ENCODE measurements at regions not wholly inside any gene's neighbourhood (a gene's known extent, or its start where the extent isn't known, plus 50 kb on each side); places are given as distances from the start of the nearest gene placed in this dataset.

DNA sequence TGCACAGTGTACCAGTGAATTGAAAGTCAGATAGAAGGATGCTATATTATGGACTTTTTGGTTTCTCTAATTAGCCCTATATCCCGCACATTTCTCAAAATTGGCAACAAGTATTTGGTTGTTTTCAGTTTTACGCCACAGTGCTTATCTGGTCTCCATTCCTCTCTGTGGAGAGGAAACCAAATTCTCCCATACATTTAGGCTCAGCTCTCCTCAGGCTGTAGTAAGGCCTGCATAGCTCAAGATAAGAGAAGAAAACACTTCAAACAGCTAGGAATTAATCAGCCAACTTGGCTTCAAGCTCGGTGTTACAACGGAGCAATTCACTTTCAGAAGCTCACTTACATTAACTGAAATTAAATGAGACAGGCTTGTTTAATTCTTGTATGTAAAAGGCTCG, 263.2 kb downstream of the PDHA2 start:
- Mint-ChIP-seq H3K4me3 (no peak overlapping the region), H3K9me3 (ENCODE audit: low read depth) (no peaks in the 10 kb centered on the region), H3K36me3 (ENCODE audit: low read depth) (no peaks in the 10 kb centered on the region), H3K27me3 (no peaks in the 10 kb centered on the region), H3K27ac (no peak overlapping the region), H3K4me1 (no peaks in the 10 kb centered on the region)
- POLR2A ChIA-PET: no interaction called here
- intact Hi-C loops (cut with DNase I, micrococcal nuclease): no loop called here
- no peak for ATAC-seq
- CTCF ChIA-PET: no interaction called here
- no peak for DNase-seq

- Mint-ChIP-seq H3K9me3 (ENCODE audit: low read depth) (peaks cover 6% of the 10 kb centered on the region), H3K4me3 (no peak overlapping the region), H3K27me3 (no peaks in the 10 kb centered on the region), H3K4me1 (no peaks in the 10 kb centered on the region), H3K27ac (no peak overlapping the region), H3K36me3 (ENCODE audit: low read depth) (no peaks in the 10 kb centered on the region)
- DNase-seq (no peak), ATAC-seq (no peak)
- ChIA-PET CTCF (no interaction called here), POLR2A (no interaction called here)
- intact Hi-C loops (cut with DNase I, micrococcal nuclease): no loop called here
Measured at GRCh38 chr4:96108146-96108545, 268.3 kb downstream of the PDHA2 start.

GRCh38 chr4:96112631-96113030, 272.7 kb downstream of the PDHA2 start:
- peaks cover 6% of the 10 kb centered on the region for H3K9me3 Mint-ChIP-seq (ENCODE audit: low read depth)
- H3K27ac Mint-ChIP-seq: no peak overlapping the region
- CTCF ChIA-PET: no interaction called here
- no peak overlapping the region for H3K4me3 Mint-ChIP-seq
- POLR2A ChIA-PET: no interaction called here
- DNase-seq: no peak
- H3K4me1 Mint-ChIP-seq: no peaks in the 10 kb centered on the region
- intact Hi-C loops (cut with DNase I, micrococcal nuclease): no loop called here
- H3K36me3 Mint-ChIP-seq (ENCODE audit: low read depth): no peaks in the 10 kb centered on the region
- ATAC-seq: no peak
- no peaks in the 10 kb centered on the region for H3K27me3 Mint-ChIP-seq

- no peak overlapping the region for H3K27ac Mint-ChIP-seq
- POLR2A ChIA-PET: no interaction called here
- no peak overlapping the region for H3K4me3 Mint-ChIP-seq
- peaks cover 5% of the 10 kb centered on the region for H3K9me3 Mint-ChIP-seq (ENCODE audit: low read depth)
- no peaks in the 10 kb centered on the region for H3K4me1 Mint-ChIP-seq
- no peaks in the 10 kb centered on the region for H3K27me3 Mint-ChIP-seq
- CTCF ChIA-PET: no interaction called here
- intact Hi-C loops (cut with DNase I, micrococcal nuclease): no loop called here
- no peaks in the 10 kb centered on the region for H3K36me3 Mint-ChIP-seq (ENCODE audit: low read depth)
- ATAC-seq (no peak), DNase-seq (no peak)
Measured at GRCh38 chr4:96120206-96120605, 280.3 kb downstream of the PDHA2 start.

GRCh38 chr4:96126227-96126626, 286.3 kb downstream of the PDHA2 start:
- Mint-ChIP-seq H3K4me1 (no peaks in the 10 kb centered on the region), H3K36me3 (ENCODE audit: low read depth) (no peaks in the 10 kb centered on the region), H3K9me3 (ENCODE audit: low read depth) (peaks cover 5% of the 10 kb centered on the region), H3K27me3 (no peaks in the 10 kb centered on the region), H3K27ac (no peak overlapping the region), H3K4me3 (no peak overlapping the region)
- no peak for DNase-seq
- ChIA-PET POLR2A (no interaction called here), CTCF (no interaction called here)
- intact Hi-C loops (cut with DNase I, micrococcal nuclease): no loop called here
- ATAC-seq: no peak

DNA sequence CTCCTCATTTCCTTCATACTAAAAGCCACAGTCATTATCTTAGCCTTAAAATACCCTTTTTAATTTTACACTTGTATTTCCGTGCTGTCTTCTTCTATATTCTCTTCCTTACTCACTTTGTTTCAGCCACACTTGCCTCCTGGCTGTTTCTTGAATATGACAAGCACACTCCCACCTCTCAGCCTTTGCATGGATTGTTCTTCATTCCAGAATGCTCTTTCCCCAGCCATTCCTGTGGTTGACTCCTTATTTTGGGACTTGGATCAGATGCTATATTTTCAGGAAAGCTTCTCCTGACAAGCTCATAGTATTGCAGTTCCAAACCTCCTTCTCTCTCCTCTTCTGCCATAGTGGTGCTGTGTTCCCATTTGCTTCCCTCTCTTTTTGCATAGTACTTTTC, 291.3 kb downstream of the PDHA2 start:
- Mint-ChIP-seq H3K9me3 (ENCODE audit: low read depth) (no peaks in the 10 kb centered on the region), H3K27ac (no peak overlapping the region), H3K27me3 (no peaks in the 10 kb centered on the region), H3K4me3 (no peak overlapping the region), H3K36me3 (ENCODE audit: low read depth) (no peaks in the 10 kb centered on the region), H3K4me1 (no peaks in the 10 kb centered on the region)
- ChIA-PET CTCF (no interaction called here), POLR2A (no interaction called here)
- intact Hi-C loops (cut with DNase I, micrococcal nuclease): no loop called here
- DNase-seq (no peak), ATAC-seq (no peak)

- POLR2A ChIA-PET: no interaction called here
- Mint-ChIP-seq H3K4me3 (no peak overlapping the region), H3K36me3 (ENCODE audit: low read depth) (no peaks in the 10 kb centered on the region), H3K9me3 (ENCODE audit: low read depth) (no peaks in the 10 kb centered on the region), H3K4me1 (no peaks in the 10 kb centered on the region), H3K27ac (no peak overlapping the region), H3K27me3 (no peaks in the 10 kb centered on the region)
- ATAC-seq (no peak), DNase-seq (no peak)
- intact Hi-C loops (cut with DNase I, micrococcal nuclease): no loop called here
- CTCF ChIA-PET: no interaction called here
Measured at GRCh38 chr4:96134806-96135205, 294.9 kb downstream of the PDHA2 start.

DNA sequence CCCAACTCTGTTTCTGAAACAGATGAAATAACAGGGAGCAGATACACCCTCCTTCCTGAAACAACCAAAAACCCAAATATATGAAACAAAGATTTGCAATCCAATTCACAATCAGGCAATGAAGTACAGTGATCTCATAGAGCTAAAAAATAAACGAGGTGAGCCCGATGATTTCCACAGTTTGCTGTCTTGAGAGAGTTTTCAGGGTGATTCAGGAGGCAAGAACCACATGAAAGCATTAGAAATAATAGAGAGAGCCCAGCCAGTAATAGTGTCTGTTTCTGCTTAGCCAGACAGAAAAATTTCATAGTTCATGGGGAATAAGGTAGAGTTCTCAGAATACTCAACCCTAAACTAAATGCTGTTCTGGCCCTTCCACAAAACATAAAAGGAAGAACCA, 296.2 kb downstream of the PDHA2 start:
- no peak for DNase-seq
- no peak overlapping the region for H3K4me3 Mint-ChIP-seq
- CTCF ChIA-PET: no interaction called here
- intact Hi-C loops (cut with DNase I, micrococcal nuclease): no loop called here
- no peaks in the 10 kb centered on the region for H3K36me3 Mint-ChIP-seq (ENCODE audit: low read depth)
- no peaks in the 10 kb centered on the region for H3K9me3 Mint-ChIP-seq (ENCODE audit: low read depth)
- no peaks in the 10 kb centered on the region for H3K27me3 Mint-ChIP-seq
- POLR2A ChIA-PET: no interaction called here
- no peaks in the 10 kb centered on the region for H3K4me1 Mint-ChIP-seq
- ATAC-seq: no peak
- H3K27ac Mint-ChIP-seq: no peak overlapping the region

DNA sequence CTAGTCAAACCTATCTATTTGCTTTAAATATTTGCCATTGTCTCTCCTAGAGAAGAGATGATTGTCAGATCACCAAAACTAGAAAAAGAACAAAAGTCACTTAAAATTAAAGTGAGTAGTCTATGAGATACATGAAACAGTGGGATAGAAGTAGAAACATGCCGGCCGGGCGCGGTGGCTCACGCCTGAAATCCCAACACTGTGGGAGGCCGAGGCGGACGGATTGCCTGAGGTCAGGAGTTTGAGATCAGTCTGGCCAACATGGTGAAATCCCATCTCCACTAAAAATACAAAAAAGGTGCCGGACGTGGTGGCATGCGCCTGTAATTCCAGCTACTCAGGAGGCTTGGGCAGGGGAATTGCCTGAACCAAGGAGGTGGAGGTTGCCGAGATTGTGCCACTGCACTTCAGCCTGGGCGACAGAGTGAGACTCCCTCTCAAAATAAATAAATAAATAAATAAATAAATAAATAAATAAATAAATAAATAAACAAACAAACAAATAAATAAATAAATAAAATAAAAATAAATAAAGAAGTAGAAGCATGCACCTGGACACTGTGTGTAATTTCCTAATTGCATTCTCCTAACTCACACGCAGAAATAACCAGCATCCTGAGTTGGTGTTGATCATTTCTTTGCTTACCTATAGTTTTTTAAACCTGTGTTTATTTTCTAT, 299.5 kb downstream of the PDHA2 start:
- Mint-ChIP-seq H3K4me1 (no peaks in the 10 kb centered on the region), H3K27me3 (no peaks in the 10 kb centered on the region), H3K4me3 (no peak overlapping the region), H3K36me3 (ENCODE audit: low read depth) (no peaks in the 10 kb centered on the region), H3K27ac (no peak overlapping the region), H3K9me3 (ENCODE audit: low read depth) (no peaks in the 10 kb centered on the region)
- ATAC-seq: no peak
- ChIA-PET CTCF (no interaction called here), POLR2A (no interaction called here)
- DNase-seq: no peak
- intact Hi-C loops (cut with DNase I, micrococcal nuclease): no loop called here

- DNase-seq: no peak
- H3K4me3 Mint-ChIP-seq: no peak overlapping the region
- ChIA-PET CTCF (no interaction called here), POLR2A (no interaction called here)
- no peaks in the 10 kb centered on the region for H3K9me3 Mint-ChIP-seq (ENCODE audit: low read depth)
- ATAC-seq: no peak
- no peaks in the 10 kb centered on the region for H3K27me3 Mint-ChIP-seq
- intact Hi-C loops (cut with DNase I, micrococcal nuclease): no loop called here
- H3K36me3 Mint-ChIP-seq (ENCODE audit: low read depth): no peaks in the 10 kb centered on the region
- H3K4me1 Mint-ChIP-seq: no peaks in the 10 kb centered on the region
- no peak overlapping the region for H3K27ac Mint-ChIP-seq
Measured at GRCh38 chr4:96145601-96146000, 305.7 kb downstream of the PDHA2 start.

- H3K4me3 Mint-ChIP-seq: no peak overlapping the region
- no peaks in the 10 kb centered on the region for H3K4me1 Mint-ChIP-seq
- H3K9me3 Mint-ChIP-seq (ENCODE audit: low read depth): no peaks in the 10 kb centered on the region
- intact Hi-C loops (cut with DNase I, micrococcal nuclease): no loop called here
- no peak overlapping the region for H3K27ac Mint-ChIP-seq
- DNase-seq (no peak), ATAC-seq (no peak)
- CTCF ChIA-PET: interaction anchor here (0.5 kb wide), 1 partner anchor 48 kb away, joined by 3 read pairs; no protein-coding TSS in a partner anchor
- POLR2A ChIA-PET: interaction anchor here (0.6 kb wide), 1 partner anchor 272 kb away, joined by 3 read pairs; no protein-coding TSS in a partner anchor
- no peaks in the 10 kb centered on the region for H3K36me3 Mint-ChIP-seq (ENCODE audit: low read depth)
- no peaks in the 10 kb centered on the region for H3K27me3 Mint-ChIP-seq
Measured at GRCh38 chr4:96146686-96147085, 306.8 kb downstream of the PDHA2 start.

DNA sequence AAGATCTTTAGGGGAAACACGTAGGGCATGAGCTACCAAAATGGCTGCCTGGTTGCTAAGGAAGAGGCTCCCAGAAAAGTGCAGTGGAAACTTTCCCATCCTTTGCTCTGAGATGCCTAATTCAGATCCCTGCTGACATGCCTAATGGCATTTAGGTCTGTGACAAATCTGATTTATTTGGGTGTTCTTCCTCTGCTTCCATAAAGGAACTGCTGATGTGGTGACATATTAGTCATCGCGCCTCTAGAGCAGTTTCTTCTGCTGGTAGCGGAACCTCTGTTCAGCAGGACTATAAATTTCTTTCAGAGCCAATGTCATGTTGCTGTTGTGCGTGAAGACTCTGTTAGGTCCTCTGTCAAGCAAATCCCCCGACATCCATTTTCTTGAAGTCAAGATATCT, 310.0 kb downstream of the PDHA2 start:
- Mint-ChIP-seq H3K36me3 (ENCODE audit: low read depth) (no peaks in the 10 kb centered on the region), H3K4me3 (no peak overlapping the region), H3K27ac (no peak overlapping the region), H3K9me3 (ENCODE audit: low read depth) (no peaks in the 10 kb centered on the region), H3K4me1 (no peaks in the 10 kb centered on the region), H3K27me3 (no peaks in the 10 kb centered on the region)
- ChIA-PET POLR2A (no interaction called here), CTCF (no interaction called here)
- DNase-seq (no peak), ATAC-seq (no peak)
- intact Hi-C loops (cut with DNase I, micrococcal nuclease): no loop called here

DNA sequence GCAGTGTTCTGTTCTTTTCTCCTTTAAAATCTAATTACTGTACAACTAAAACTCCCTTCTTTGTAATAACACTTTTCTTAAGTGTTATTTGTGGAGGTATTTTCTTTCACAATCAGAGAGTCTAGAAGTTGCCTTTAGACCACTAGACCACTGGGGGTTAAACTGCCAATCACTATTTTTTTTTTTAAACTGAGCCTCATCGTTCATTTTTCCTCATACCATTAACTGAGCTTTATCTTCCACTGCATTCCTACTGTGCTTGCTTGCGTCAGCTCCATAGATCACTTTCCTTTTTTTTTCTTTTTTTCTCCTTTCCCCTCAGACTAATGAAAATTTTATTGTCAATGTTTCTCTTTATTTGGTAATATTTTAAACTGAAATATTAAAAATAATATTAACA, 310.6 kb downstream of the PDHA2 start:
- no peaks in the 10 kb centered on the region for H3K36me3 Mint-ChIP-seq (ENCODE audit: low read depth)
- intact Hi-C loops (cut with DNase I, micrococcal nuclease): no loop called here
- no peak overlapping the region for H3K4me3 Mint-ChIP-seq

More for the DNA sequence above, 310.6 kb downstream of the PDHA2 start:
- no peaks in the 10 kb centered on the region for H3K27me3 Mint-ChIP-seq
- ChIA-PET POLR2A (no interaction called here), CTCF (interaction anchor here (1.7 kb wide), 1 partner anchor 19 kb away, joined by 4 read pairs; no protein-coding TSS in a partner anchor)
- DNase-seq (no peak), ATAC-seq (no peak)
- H3K4me1 Mint-ChIP-seq: no peaks in the 10 kb centered on the region
- H3K27ac Mint-ChIP-seq: no peak overlapping the region
- no peaks in the 10 kb centered on the region for H3K9me3 Mint-ChIP-seq (ENCODE audit: low read depth)

Data from activated CD4-positive, alpha-beta T cell treated with anti-CD3 and anti-CD28 coated beads for 36 hours (primary cell).